ENCODE measurements at regions not wholly inside any gene's neighbourhood (a gene's known extent, or its start where the extent isn't known, plus 50 kb on each side); places are given as distances from the start of the nearest gene placed in this dataset.

DNA sequence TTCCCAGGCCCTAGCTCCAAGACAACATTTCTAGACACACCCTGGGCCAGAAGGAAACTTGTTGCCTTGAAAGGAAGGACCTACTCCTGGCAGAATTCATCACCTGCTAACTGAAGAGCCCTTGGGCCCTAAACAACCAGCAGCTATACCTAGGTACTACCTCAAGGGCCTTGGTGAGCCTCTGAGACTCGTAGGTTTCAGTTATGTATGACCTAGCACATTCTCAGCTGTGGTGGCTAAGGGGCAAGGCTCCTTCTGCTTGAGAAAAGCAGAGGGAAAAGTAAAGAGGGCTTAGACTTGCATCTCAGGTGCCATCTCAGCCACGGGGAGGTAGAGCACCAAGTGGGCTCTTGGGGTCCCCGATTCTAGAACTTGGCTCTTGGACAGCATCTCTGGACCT lies 132.3 kb upstream of the NHSL1 start:
- Histone ChIP-seq H3K9ac (ENCODE audit: insufficient read depth, low read length) (no peak overlapping the region), H3K27ac (ENCODE audit: insufficient read depth, low read length) (no peak overlapping the region), H4K20me1 (ENCODE audit: control insufficient read depth, extremely low read depth, insufficient read depth, low read length) (no peaks in the 10 kb centered on the region), H3K79me2 (ENCODE audit: control insufficient read depth, insufficient read depth, low read length) (no peaks in the 10 kb centered on the region), H3K4me2 (ENCODE audit: extremely low read depth, insufficient read depth, low read length) (no peak overlapping the region), H3K36me3 (ENCODE audit: control insufficient read depth, insufficient read depth, low read length) (no peaks in the 10 kb centered on the region), H2AFZ (ENCODE audit: low read length) (no peak overlapping the region), H3K4me3 (replicated peaks in 1 of 4; ENCODE audit: control extremely low read depth in 1 of 4, insufficient read depth in 1 of 4, low read depth in 3 of 4, low read length in 4 of 4) (no peak overlapping the region), H3K4me1 (ENCODE audit: control insufficient read depth, extremely low read depth, insufficient read depth, low read length) (no peaks in the 10 kb centered on the region), H3K9me3 (ENCODE audit: control insufficient read depth, insufficient read depth, low read depth, low read length) (no peaks in the 10 kb centered on the region), H3K27me3 (ENCODE audit: control insufficient read depth, insufficient read depth, low read length) (no peaks in the 10 kb centered on the region)
- no peak for TF ChIP-seq EZH2 (IDR thresholded peaks at IDR 0.05; ENCODE audit: low read length, missing control alignments)
- TF ChIP-seq, protein P1, sequence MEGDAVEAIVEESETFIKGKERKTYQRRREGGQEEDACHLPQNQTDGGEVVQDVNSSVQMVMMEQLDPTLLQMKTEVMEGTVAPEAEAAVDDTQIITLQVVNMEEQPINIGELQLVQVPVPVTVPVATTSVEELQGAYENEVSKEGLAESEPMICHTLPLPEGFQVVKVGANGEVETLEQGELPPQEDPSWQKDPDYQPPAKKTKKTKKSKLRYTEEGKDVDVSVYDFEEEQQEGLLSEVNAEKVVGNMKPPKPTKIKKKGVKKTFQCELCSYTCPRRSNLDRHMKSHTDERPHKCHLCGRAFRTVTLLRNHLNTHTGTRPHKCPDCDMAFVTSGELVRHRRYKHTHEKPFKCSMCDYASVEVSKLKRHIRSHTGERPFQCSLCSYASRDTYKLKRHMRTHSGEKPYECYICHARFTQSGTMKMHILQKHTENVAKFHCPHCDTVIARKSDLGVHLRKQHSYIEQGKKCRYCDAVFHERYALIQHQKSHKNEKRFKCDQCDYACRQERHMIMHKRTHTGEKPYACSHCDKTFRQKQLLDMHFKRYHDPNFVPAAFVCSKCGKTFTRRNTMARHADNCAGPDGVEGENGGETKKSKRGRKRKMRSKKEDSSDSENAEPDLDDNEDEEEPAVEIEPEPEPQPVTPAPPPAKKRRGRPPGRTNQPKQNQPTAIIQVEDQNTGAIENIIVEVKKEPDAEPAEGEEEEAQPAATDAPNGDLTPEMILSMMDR (conservative IDR thresholded peaks at IDR 0.05 in 1 of 2, IDR thresholded peaks at IDR 0.05 in 1 of 2; ENCODE audit: low read depth in 1 of 2, low read length in 2 of 2) = no peak
- no peak for DNase-seq (ENCODE audit: low read depth in 2 of 2)

DNA sequence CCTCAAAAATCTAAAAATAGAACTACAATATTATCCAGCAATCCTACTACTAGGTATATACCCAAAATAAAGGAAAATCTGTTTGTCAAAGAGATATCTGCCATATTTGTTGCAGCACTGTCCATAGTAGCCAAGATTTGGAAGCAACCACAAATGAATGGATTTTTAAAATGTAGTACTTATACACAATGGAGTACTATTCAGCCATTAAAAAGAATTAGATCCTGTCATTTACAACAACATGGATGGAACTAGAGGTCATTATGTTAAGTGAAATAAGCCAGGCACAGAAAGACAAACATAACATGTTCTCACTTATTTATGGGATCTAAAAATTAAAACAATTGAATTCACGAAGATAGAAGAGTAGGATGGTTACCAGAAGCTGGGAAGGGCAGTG lies 135.7 kb upstream of the CCDC28A start:
- Histone ChIP-seq H3K27me3 (ENCODE audit: control insufficient read depth, insufficient read depth, low read length) (no peaks in the 10 kb centered on the region), H3K36me3 (ENCODE audit: control insufficient read depth, insufficient read depth, low read length) (no peaks in the 10 kb centered on the region), H3K4me3 (replicated peaks in 1 of 4; ENCODE audit: control extremely low read depth in 1 of 4, insufficient read depth in 1 of 4, low read depth in 3 of 4, low read length in 4 of 4) (no peak overlapping the region), H3K4me1 (ENCODE audit: control insufficient read depth, extremely low read depth, insufficient read depth, low read length) (no peaks in the 10 kb centered on the region), H4K20me1 (ENCODE audit: control insufficient read depth, extremely low read depth, insufficient read depth, low read length) (no peaks in the 10 kb centered on the region), H3K4me2 (ENCODE audit: extremely low read depth, insufficient read depth, low read length) (no peak overlapping the region), H3K27ac (ENCODE audit: insufficient read depth, low read length) (no peak overlapping the region), H2AFZ (ENCODE audit: low read length) (no peak overlapping the region), H3K9me3 (ENCODE audit: control insufficient read depth, insufficient read depth, low read depth, low read length) (no peaks in the 10 kb centered on the region), H3K79me2 (ENCODE audit: control insufficient read depth, insufficient read depth, low read length) (no peaks in the 10 kb centered on the region), H3K9ac (ENCODE audit: insufficient read depth, low read length) (no peak overlapping the region)
- DNase-seq (ENCODE audit: low read depth in 2 of 2) = no peak
- TF ChIP-seq, protein P1 (conservative IDR thresholded peaks at IDR 0.05 in 1 of 2, IDR thresholded peaks at IDR 0.05 in 1 of 2; ENCODE audit: low read depth in 1 of 2, low read length in 2 of 2) = no peak
- TF ChIP-seq EZH2 (IDR thresholded peaks at IDR 0.05; ENCODE audit: low read length, missing control alignments) = no peak

DNA sequence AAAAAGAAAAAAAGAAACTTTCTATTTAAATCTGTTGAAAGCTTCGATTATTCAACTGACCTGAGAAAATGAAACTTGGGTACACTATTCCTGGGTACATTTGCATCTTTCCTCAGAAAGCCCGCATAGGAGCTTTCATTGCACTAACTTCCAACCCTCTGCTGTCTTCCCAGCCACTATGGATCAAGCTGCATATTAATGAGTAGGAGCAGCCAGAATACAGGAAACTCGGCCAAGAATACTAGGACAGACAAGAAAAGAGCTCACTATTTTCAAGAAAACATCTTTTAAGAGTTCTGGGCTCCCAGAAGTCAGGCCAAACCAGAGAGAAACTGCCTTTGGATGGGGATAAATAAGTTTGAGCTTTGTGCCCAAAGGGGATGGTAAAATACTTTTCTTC lies 135.0 kb upstream of the CCDC28A start:
- Histone ChIP-seq H3K9me3 (ENCODE audit: control insufficient read depth, insufficient read depth, low read depth, low read length) (no peaks in the 10 kb centered on the region), H3K27me3 (ENCODE audit: control insufficient read depth, insufficient read depth, low read length) (no peaks in the 10 kb centered on the region), H3K79me2 (ENCODE audit: control insufficient read depth, insufficient read depth, low read length) (no peaks in the 10 kb centered on the region), H2AFZ (ENCODE audit: low read length) (no peak overlapping the region), H3K27ac (ENCODE audit: insufficient read depth, low read length) (no peak overlapping the region), H3K4me3 (replicated peaks in 1 of 4; ENCODE audit: control extremely low read depth in 1 of 4, insufficient read depth in 1 of 4, low read depth in 3 of 4, low read length in 4 of 4) (no peak overlapping the region), H3K4me1 (ENCODE audit: control insufficient read depth, extremely low read depth, insufficient read depth, low read length) (no peaks in the 10 kb centered on the region), H3K36me3 (ENCODE audit: control insufficient read depth, insufficient read depth, low read length) (no peaks in the 10 kb centered on the region), H4K20me1 (ENCODE audit: control insufficient read depth, extremely low read depth, insufficient read depth, low read length) (no peaks in the 10 kb centered on the region), H3K4me2 (ENCODE audit: extremely low read depth, insufficient read depth, low read length) (no peak overlapping the region), H3K9ac (ENCODE audit: insufficient read depth, low read length) (no peak overlapping the region)
- TF ChIP-seq, protein P1 (conservative IDR thresholded peaks at IDR 0.05 in 1 of 2, IDR thresholded peaks at IDR 0.05 in 1 of 2; ENCODE audit: low read depth in 1 of 2, low read length in 2 of 2) = no peak
- TF ChIP-seq EZH2 (IDR thresholded peaks at IDR 0.05; ENCODE audit: low read length, missing control alignments) = no peak
- DNase-seq (ENCODE audit: low read depth in 2 of 2) = peak in 1 of 2 donors; percentile 22
